Gastrocnemius medialis (tissue), 4 donors: ENCODE measurements at regions not wholly inside any gene's neighbourhood (a gene's known extent, or its start where the extent isn't known, plus 50 kb on each side); places are given as distances from the start of the nearest gene placed in this dataset.

Experiments used
- POLR2A ChIP-seq, 2 donors: fragments of 450-650 bp; IDR thresholded peaks; one replicate each; pipeline ENCODE4 v1.6.1; 2017; ENCODE audit warnings: antibody characterized with exemption in 2 of 2, mild to moderate bottlenecking in 2 of 2, moderate library complexity in 2 of 2
- TF ChIP-seq, protein P1 (sequence below), 5 experiments: fragments of 450-650 bp in 3 of 5; fragments of 200-600 bp in 2 of 5; sonication (generic) in 2 of 5; IDR thresholded peaks in 4 of 5; conservative IDR thresholded peaks in 1 of 5; 1 replicate in 4 of 5; 2 replicates in 1 of 5; pipeline ENCODE4 v1.5.1; 2016 to 2019; ENCODE audit warnings: antibody characterized with exemption in 5 of 5, mild to moderate bottlenecking in 3 of 5, moderate library complexity in 3 of 5

DNA sequence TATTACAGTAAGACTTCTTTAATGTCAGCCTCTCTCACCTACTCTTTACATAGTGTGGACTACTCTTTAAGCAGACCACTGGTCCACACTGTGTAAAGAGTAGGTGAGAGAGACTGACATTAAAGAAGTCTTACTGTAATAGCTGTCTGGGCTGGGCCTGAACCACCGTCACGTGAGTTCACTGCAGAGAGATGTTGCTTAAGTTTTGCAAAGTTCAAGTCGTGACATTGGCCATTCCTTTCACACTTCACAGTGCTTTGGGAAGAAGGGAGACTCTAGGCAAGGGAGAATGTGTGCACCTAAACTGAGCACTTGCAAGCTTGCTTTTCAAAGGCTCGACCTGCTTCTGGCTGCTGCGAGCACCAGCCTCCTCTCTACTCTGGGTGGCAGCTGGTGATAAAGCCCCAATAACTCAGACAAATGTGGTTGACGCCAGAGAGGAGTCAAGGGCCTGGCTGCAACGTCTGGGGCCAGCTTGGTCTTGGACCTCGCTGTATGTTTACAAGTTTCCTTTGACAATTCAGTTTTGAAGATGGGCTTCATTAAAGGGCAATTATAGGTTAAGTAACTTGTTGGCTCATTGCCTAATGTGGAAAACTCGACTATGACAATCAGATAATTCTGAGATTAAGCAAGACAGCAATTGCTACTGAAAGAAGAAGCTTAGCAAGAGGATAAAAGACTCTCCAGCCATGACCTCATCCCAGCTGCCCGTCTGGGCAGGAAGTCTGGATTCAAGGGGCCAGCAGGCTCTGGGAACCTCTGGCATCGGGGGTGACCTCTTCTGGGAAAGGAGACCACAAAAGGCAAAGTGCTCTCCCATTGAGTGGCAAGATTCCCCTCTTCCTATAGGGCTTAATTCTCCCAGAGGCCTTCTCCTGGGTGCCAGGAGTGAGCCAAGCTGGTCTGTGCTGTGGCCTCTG is 242.1 kb upstream of the TLE3 start:
- TF ChIP-seq, protein P1, sequence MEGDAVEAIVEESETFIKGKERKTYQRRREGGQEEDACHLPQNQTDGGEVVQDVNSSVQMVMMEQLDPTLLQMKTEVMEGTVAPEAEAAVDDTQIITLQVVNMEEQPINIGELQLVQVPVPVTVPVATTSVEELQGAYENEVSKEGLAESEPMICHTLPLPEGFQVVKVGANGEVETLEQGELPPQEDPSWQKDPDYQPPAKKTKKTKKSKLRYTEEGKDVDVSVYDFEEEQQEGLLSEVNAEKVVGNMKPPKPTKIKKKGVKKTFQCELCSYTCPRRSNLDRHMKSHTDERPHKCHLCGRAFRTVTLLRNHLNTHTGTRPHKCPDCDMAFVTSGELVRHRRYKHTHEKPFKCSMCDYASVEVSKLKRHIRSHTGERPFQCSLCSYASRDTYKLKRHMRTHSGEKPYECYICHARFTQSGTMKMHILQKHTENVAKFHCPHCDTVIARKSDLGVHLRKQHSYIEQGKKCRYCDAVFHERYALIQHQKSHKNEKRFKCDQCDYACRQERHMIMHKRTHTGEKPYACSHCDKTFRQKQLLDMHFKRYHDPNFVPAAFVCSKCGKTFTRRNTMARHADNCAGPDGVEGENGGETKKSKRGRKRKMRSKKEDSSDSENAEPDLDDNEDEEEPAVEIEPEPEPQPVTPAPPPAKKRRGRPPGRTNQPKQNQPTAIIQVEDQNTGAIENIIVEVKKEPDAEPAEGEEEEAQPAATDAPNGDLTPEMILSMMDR (IDR thresholded peaks at IDR 0.05 in 4 of 5, conservative IDR thresholded peaks at IDR 0.05 in 1 of 5): no peak
- no peak for TF ChIP-seq POLR2A (IDR thresholded peaks at IDR 0.05)
